Choroid plexus epithelial cell (primary cell): ENCODE measurements at regions not wholly inside any gene's neighbourhood (a gene's known extent, or its start where the extent isn't known, plus 50 kb on each side); places are given as distances from the start of the nearest gene placed in this dataset.

Experiments
- DNase-seq: peaks from one replicate; pipeline ENCODE4 v3.0.0-alpha.2; 2010; ENCODE audit warnings: low read depth
- H3K4me3 ChIP-seq: 2 replicates; pipeline ENCODE4 v1.5.1; 2011; ENCODE audit warnings: low read depth, mild to moderate bottlenecking, control low read depth, low read length, moderate library complexity
- TF ChIP-seq, protein P1 (sequence below): conservative IDR thresholded peaks from 2 replicates; pipeline ENCODE4 v1.5.1; 2011; ENCODE audit warnings: low read depth, mild to moderate bottlenecking, control low read depth, inconsistent platforms, low read length, moderate library complexity

DNA sequence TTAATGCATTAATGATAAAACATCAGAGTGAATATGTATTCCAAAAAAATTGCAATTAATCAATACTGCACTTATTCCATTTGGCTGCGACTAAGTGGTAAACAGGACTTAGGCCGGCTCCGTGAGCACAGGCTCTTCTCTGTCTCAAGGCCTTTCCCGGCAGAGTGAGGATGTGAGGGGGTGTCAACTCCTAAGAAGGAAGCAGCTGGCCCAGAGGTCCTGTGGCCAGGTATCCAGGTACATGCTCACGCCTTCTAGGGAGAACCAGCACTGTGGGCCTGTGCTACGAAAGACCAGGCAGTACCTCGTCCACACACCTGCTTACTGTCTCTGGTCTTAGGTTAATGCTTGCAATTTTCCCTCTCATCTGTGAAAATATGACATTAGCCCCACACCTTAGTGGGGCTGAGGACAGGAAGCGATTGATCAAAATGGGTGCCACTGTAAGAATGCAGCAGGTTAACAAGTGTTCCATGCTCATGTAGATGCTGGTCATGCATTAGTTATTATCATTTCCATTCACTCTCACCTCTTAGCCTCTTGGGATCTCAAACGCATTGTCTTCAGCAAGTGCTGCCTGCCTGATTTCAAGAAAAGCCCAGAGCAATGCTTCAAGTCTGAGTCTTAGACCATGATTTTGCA is 175.3 kb downstream of the ABHD5 start:
- H3K4me3 ChIP-seq: no peak overlapping the region
- TF ChIP-seq, protein P1, sequence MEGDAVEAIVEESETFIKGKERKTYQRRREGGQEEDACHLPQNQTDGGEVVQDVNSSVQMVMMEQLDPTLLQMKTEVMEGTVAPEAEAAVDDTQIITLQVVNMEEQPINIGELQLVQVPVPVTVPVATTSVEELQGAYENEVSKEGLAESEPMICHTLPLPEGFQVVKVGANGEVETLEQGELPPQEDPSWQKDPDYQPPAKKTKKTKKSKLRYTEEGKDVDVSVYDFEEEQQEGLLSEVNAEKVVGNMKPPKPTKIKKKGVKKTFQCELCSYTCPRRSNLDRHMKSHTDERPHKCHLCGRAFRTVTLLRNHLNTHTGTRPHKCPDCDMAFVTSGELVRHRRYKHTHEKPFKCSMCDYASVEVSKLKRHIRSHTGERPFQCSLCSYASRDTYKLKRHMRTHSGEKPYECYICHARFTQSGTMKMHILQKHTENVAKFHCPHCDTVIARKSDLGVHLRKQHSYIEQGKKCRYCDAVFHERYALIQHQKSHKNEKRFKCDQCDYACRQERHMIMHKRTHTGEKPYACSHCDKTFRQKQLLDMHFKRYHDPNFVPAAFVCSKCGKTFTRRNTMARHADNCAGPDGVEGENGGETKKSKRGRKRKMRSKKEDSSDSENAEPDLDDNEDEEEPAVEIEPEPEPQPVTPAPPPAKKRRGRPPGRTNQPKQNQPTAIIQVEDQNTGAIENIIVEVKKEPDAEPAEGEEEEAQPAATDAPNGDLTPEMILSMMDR: no peak
- DNase-seq: no peak

DNA sequence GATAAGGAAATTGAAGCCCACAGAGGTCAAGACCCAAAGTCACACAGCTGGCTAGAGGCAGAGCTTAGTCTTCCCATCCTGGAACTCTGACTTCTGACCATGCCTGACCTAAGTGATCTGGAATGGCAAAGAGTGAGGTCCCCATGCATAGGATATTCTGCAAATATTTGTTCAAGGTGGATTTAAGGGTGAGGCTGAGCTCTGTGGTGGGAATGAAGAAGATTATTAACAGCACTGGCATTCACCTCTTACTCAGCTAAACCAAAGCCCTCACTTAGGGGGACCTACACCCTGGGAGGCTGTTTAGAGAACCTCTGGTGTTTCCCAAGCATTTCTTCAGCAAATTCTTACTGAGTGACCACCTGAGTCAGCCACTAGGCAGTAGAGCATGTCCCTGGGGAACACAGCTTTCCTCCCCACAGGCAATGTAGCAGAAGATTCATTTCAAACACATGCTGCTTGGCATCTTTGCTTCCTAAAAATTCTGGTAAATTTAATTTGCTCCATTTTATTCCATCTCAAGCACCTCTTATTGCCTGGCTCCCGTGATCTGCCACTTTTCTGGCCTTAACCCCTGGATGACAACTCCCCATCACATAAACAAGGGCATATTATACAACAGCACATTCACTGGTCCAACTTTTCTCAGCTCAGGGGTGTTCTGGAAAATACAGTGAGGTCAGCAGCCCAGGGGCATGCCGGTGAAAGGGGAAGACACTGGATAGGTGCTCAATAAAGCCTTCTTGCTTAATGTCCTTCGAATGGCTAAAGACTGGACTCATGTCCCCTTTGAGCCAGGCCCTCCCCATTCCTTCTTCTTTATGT is 176.0 kb downstream of the ABHD5 start:
- peak; percentile 91 for DNase-seq
- TF ChIP-seq, protein P1: no peak
- no peak overlapping the region for H3K4me3 ChIP-seq

DNA sequence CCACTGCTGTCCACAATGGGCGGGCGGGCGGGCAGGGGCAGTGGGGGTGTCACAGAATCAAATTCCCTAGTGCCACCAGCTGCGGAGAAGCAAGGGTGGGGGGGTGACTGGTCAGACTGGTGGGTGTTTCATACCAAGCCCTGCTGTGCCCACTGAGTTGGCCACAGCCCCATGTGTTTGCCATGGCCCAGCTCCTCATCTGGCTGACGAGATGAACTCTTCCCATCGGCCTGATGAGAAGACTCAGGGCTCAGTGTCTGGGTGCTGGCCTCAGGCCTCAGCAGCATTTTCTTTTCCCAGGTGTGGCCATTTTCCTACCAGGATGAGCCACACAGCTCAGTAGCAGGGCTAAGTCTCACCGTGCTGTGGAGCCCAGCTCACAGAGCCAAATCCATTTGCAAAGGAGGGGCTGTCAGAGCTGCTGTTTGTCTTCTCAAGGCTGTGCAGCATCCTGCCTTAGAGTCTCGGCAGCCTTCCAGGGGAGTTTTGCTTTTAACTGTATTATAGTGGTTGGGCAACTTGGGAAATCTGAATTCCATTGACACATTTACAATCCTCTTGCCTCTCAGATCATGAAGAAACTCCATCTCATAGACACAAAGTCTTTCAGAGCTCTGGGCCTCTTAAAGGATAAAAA is 176.8 kb downstream of the ABHD5 start:
- TF ChIP-seq, protein P1: no peak
- peak; percentile 91 for DNase-seq
- no peak overlapping the region for H3K4me3 ChIP-seq

DNA sequence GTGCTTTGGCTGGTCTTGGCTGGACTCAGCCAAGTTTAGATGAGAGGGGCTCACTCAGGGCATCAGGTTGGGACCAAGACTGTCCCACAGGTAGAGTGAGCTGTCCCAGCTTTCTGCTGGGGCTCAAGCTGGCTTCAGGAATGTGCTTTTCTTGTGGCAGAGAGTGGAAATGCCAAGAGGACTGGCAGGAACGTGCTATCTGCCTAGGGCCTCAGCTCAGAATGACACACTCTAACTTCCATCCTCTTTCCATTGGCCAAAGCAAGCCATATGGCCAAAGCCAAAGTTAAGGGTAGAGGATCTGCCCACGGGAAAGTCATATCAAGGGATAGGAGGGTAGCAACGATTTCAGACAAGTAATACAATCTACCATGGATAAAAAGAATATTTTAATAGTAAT is 178.8 kb downstream of the ABHD5 start:
- TF ChIP-seq, protein P1: no peak
- H3K4me3 ChIP-seq: no peak overlapping the region
- no peak for DNase-seq

DNA sequence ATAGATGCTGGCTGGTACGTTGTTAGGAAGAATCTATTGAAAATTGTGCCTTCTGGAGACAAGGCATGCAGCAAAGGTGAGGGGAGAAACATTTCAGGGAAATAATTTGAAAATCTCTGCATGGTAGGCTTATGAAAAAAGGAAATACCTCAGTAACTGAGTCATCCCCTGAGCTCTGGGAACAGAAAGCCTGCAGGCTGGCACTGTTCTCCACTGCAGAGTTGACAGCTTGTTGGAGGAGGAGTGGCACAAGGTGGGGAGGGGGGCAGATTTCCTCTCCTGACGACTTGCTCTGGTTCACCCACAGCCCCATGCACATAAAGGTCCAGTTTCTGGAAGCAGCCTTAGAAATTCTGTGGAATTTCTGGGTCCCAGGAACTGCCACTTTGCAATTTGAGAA is 179.4 kb downstream of the ABHD5 start:
- DNase-seq: peak; percentile 74
- no peak overlapping the region for H3K4me3 ChIP-seq
- TF ChIP-seq, protein P1: no peak

DNA sequence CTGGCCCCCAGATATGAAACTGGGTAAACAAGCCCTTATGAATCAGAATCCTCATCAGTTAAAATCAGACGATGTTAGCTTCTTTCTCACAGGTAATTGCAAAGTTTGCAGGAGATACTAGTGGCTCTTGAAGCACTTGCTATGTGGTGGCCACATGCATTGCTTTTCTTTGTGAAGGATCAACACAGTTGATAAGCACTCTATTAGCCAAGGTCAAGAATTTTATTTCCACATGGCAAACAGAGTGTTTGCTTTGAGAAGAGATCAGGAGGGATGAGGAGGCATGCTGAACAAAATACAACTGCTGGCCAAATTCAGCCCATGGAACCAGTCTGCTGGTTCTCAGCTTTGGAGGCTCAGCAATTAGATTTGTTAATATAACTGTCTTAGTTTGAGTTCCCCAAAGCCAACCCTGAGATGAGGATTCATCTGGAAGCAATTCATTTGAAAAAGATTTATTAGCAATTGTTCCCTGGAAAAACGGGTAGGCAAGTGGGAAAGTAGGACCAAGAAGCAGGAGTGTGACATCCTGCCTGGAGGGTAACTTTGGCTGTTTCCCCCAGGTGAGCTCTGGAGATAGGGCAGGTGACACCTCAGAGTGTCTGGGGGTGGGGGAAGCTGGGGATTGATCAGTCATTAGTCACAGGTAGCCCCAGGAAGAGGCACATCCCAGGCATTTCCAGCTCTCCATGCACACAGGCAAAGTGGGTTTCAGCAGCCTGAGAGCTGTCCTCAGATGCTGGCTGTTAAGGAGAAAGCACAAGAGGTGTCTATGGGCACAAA is 180.3 kb downstream of the ABHD5 start:
- DNase-seq: no peak
- TF ChIP-seq, protein P1: no peak
- H3K4me3 ChIP-seq: no peak overlapping the region
